ENCODE measurements at regions not wholly inside any gene's neighbourhood (a gene's known extent, or its start where the extent isn't known, plus 50 kb on each side); places are given as distances from the start of the nearest gene placed in this dataset.

- Histone ChIP-seq H3K4me2 (ENCODE audit: insufficient read depth in 1 of 2, low read depth in 2 of 2, low read length in 2 of 2) (no peak overlapping the region), H4K5ac (ENCODE audit: insufficient read length, low read depth, low read length) (no peak overlapping the region), H2BK12ac (ENCODE audit: low read depth, low read length) (no peak overlapping the region), H3K4ac (replicated peaks; ENCODE audit: insufficient read length, low read depth, low read length) (no peak overlapping the region), H4K91ac (replicated peaks; ENCODE audit: insufficient read length, low read length) (no peak overlapping the region), H3K4me1 (replicated peaks in 1 of 4; ENCODE audit: control insufficient read depth in 3 of 4, insufficient read depth in 4 of 4, low read length in 3 of 4) (no peaks in the 10 kb centered on the region), H2BK20ac (ENCODE audit: low read length) (no peak overlapping the region), H3K27ac (ENCODE audit: low read depth, low read length) (no peak overlapping the region), H2BK15ac (ENCODE audit: low read length) (no peak overlapping the region), H2BK120ac (replicated peaks; ENCODE audit: low read depth, low read length) (no peak overlapping the region), H3K18ac (ENCODE audit: extremely low read depth, low read length) (no peak overlapping the region), H4K8ac (ENCODE audit: extremely low read depth, insufficient read depth, low read length) (no peak overlapping the region), H3K14ac (ENCODE audit: insufficient read length) (no peak overlapping the region), H3K23me2 (ENCODE audit: low read depth, low read length) (no peaks in the 10 kb centered on the region), H2AK5ac (ENCODE audit: low read depth, low read length) (no peak overlapping the region), H3K79me2 (ENCODE audit: control insufficient read depth in 1 of 2, insufficient read depth in 2 of 2, low read length in 2 of 2) (no peaks in the 10 kb centered on the region), H3K27me3 (replicated peaks in 1 of 4; ENCODE audit: control insufficient read depth in 3 of 4, extremely low read depth in 1 of 4, insufficient read depth in 3 of 4, low read length in 3 of 4) (no peaks in the 10 kb centered on the region), H3K79me1 (ENCODE audit: low read depth, low read length) (no peaks in the 10 kb centered on the region), H2AFZ (ENCODE audit: low read length) (no peak overlapping the region), H3K36me3 (ENCODE audit: control insufficient read depth in 2 of 4, insufficient read depth in 4 of 4, low read length in 3 of 4) (no peaks in the 10 kb centered on the region), H2BK5ac (ENCODE audit: low read depth, low read length) (no peak overlapping the region), H4K20me1 (replicated peaks in 1 of 2; ENCODE audit: control insufficient read depth in 1 of 2, insufficient read depth in 2 of 2, low read length in 2 of 2) (no peaks in the 10 kb centered on the region), H3K9ac (replicated peaks in 1 of 4; ENCODE audit: extremely low read depth in 1 of 4, low read depth in 3 of 4, low read length in 3 of 4) (no peak overlapping the region), H3K4me3 (ENCODE audit: extremely low read depth in 1 of 4, insufficient read depth in 2 of 4, low read depth in 3 of 4, low read length in 4 of 4) (no peak overlapping the region), H3K9me3 (ENCODE audit: insufficient read depth in 2 of 2, low read depth in 1 of 2, low read length in 1 of 2) (peaks cover 4 to 9% of the 10 kb centered on the region in 2 experiments; a peak in 3 of 4 replicates), H3K23ac (ENCODE audit: insufficient read length) (no peak overlapping the region), H3K56ac (replicated peaks; ENCODE audit: insufficient read length, low read depth, low read length) (no peak overlapping the region)
- WGBS, 2 experiments (ENCODE audit: extremely low coverage in 1 of 2, insufficient coverage in 1 of 2, insufficient read length in 1 of 2, insufficient replicate concordance in 2 of 2, low coverage in 1 of 2, low lambda C conversion rate in 2 of 2, missing lambda C conversion rate in 1 of 2): 100% methylated on average over 2 of the region's 2 CpGs; no CpG with 5 or more reads in 1 of the 2 experiments
- ChIA-PET POLR2A (ENCODE audit: partially characterized antibody) (no interaction called here), CTCF (ENCODE audit: partially characterized antibody) (interaction anchor here (0.6 kb wide), 1 partner anchor 1034 kb away, joined by 3 read pairs; no protein-coding TSS in a partner anchor)
- DNase-seq (ENCODE audit: low read depth in 1 of 2, low spot score in 2 of 2) (no peak), FAIRE-seq (no peak)
- no peak for TF ChIP-seq E2F6 (IDR thresholded peaks at IDR 0.05)
- TF ChIP-seq RNF2 (IDR thresholded peaks at IDR 0.05; ENCODE audit: borderline replicate concordance, low read depth, low read length, missing control alignments, poor library complexity, severe bottlenecking): no peak
- no peak for TF ChIP-seq GABPA (IDR thresholded peaks at IDR 0.05; ENCODE audit: borderline replicate concordance, insufficient read depth, low read length)
- no peak for TF ChIP-seq SP4 (IDR thresholded peaks at IDR 0.05; ENCODE audit: low read length)
- no peak for TF ChIP-seq POLR2AphosphoS5 (IDR thresholded peaks at IDR 0.05; ENCODE audit: low read depth, low read length)
- no peak for TF ChIP-seq ATF2 (IDR thresholded peaks at IDR 0.05; ENCODE audit: low read length)
- TF ChIP-seq YY1 (IDR thresholded peaks at IDR 0.05; ENCODE audit: low read depth, low read length): no peak
- no peak for TF ChIP-seq EP300 (IDR thresholded peaks at IDR 0.05; ENCODE audit: borderline replicate concordance in 1 of 2, low read depth in 2 of 2, low read length in 2 of 2)
- TF ChIP-seq BRCA1 (IDR thresholded peaks at IDR 0.05; ENCODE audit: low read depth, low read length): no peak
- TF ChIP-seq JUN (IDR thresholded peaks at IDR 0.05; ENCODE audit: low read depth, low read length): no peak
- no peak for TF ChIP-seq ZNF274 (IDR thresholded peaks at IDR 0.05; ENCODE audit: borderline replicate concordance, extremely low read depth, low read length)
Measured at GRCh38 chrX:23570674-23571343, 96.5 kb upstream of the PRDX4 start.
